ENCODE measurements at regions not wholly inside any gene's neighbourhood (a gene's known extent, or its start where the extent isn't known, plus 50 kb on each side); places are given as distances from the start of the nearest gene placed in this dataset.

DNA sequence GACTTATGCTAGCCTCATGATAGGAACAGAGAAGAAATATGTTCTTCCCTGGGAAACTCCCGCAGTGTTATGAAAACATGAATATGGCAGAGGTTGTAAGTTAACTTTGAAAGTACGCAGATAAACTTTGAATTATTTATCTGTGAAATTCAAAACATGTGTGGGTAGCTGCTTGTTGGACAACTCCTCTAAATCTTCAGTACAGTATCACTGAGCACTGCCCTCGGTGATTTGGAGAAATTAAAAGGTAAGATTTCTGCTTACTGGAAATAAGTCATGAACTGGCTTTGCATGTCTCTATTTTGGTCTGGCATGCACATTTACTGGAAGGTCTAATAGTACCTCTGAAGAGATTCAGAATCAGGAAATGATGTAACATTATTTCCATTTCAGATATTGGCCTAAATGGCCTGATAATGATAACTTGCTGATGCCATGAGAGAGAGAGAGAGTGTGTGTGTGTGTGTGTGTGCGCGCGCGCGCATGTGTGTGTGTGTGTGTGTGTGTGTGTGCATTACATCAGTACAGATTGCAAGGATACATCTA, 1441.9 kb upstream of the FLRT2 start:
- no peak overlapping the region for H3K4me3 ChIP-seq (ENCODE audit: low read depth, low read length, poor library complexity, severe bottlenecking)
- no peaks in the 10 kb centered on the region for H3K36me3 ChIP-seq (ENCODE audit: insufficient read depth, low read length)
- H3K4me2 ChIP-seq (ENCODE audit: low read length): no peak overlapping the region
- H3K9me2 ChIP-seq (ENCODE audit: low read depth, low read length): no peaks in the 10 kb centered on the region
- no peak for TF ChIP-seq EZH2 (IDR thresholded peaks at IDR 0.05; ENCODE audit: borderline replicate concordance, low read length)
- TF ChIP-seq, protein P1, sequence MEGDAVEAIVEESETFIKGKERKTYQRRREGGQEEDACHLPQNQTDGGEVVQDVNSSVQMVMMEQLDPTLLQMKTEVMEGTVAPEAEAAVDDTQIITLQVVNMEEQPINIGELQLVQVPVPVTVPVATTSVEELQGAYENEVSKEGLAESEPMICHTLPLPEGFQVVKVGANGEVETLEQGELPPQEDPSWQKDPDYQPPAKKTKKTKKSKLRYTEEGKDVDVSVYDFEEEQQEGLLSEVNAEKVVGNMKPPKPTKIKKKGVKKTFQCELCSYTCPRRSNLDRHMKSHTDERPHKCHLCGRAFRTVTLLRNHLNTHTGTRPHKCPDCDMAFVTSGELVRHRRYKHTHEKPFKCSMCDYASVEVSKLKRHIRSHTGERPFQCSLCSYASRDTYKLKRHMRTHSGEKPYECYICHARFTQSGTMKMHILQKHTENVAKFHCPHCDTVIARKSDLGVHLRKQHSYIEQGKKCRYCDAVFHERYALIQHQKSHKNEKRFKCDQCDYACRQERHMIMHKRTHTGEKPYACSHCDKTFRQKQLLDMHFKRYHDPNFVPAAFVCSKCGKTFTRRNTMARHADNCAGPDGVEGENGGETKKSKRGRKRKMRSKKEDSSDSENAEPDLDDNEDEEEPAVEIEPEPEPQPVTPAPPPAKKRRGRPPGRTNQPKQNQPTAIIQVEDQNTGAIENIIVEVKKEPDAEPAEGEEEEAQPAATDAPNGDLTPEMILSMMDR (IDR thresholded peaks at IDR 0.05; ENCODE audit: low read length): no peak
- H3K79me2 ChIP-seq (ENCODE audit: insufficient read depth, low read length): no peaks in the 10 kb centered on the region
- no peak overlapping the region for H3K9ac ChIP-seq (ENCODE audit: low read length)
- no peaks in the 10 kb centered on the region for H4K20me1 ChIP-seq (ENCODE audit: insufficient read depth, low read length)
- H3F3A ChIP-seq (ENCODE audit: insufficient read depth, low read length): no peaks in the 10 kb centered on the region
- no peaks in the 10 kb centered on the region for H3K9me3 ChIP-seq (ENCODE audit: low read length)
- no peaks in the 10 kb centered on the region for H3K4me1 ChIP-seq (ENCODE audit: insufficient read depth, low read length, severe bottlenecking)
- H3K27ac ChIP-seq (ENCODE audit: low read depth, low read length, poor library complexity, severe bottlenecking): no peak overlapping the region
- no peaks in the 10 kb centered on the region for H3K27me3 ChIP-seq (ENCODE audit: insufficient read depth, low read length)
- no peak overlapping the region for H2AFZ ChIP-seq (ENCODE audit: low read length)

DNA sequence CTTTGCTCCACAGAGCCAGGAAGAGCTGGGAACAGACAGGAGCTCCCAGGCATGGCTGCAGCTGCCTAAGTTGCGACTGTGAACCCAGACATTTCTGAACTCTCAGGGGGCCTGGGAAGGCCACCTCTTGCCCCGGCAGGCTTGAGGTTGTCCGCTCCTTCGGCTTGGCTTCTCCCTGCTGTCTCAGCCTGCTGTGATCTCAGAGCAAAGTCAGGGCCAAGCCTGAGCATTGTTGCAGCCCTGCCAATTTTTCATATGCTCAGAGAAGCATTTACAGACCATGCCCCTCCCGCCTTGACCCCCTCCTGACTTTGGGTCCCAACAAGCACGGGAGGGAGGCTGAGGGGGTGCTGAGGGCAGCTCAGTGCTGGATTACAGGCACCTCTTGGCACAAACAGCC, 1439.1 kb upstream of the FLRT2 start:
- Histone ChIP-seq H3K36me3 (ENCODE audit: insufficient read depth, low read length) (no peaks in the 10 kb centered on the region), H3K27ac (ENCODE audit: low read depth, low read length, poor library complexity, severe bottlenecking) (no peak overlapping the region), H4K20me1 (ENCODE audit: insufficient read depth, low read length) (no peaks in the 10 kb centered on the region), H3K4me2 (ENCODE audit: low read length) (no peak overlapping the region), H3K4me1 (ENCODE audit: insufficient read depth, low read length, severe bottlenecking) (no peaks in the 10 kb centered on the region), H3K9ac (ENCODE audit: low read length) (no peak overlapping the region), H3K4me3 (ENCODE audit: low read depth, low read length, poor library complexity, severe bottlenecking) (no peak overlapping the region), H3K27me3 (ENCODE audit: insufficient read depth, low read length) (no peaks in the 10 kb centered on the region), H3K79me2 (ENCODE audit: insufficient read depth, low read length) (no peaks in the 10 kb centered on the region), H3K9me2 (ENCODE audit: low read depth, low read length) (no peaks in the 10 kb centered on the region), H2AFZ (ENCODE audit: low read length) (no peak overlapping the region), H3F3A (ENCODE audit: insufficient read depth, low read length) (no peaks in the 10 kb centered on the region), H3K9me3 (ENCODE audit: low read length) (no peaks in the 10 kb centered on the region)
- TF ChIP-seq EZH2 (IDR thresholded peaks at IDR 0.05; ENCODE audit: borderline replicate concordance, low read length): no peak
- TF ChIP-seq, protein P1 (IDR thresholded peaks at IDR 0.05; ENCODE audit: low read length): no peak

DNA sequence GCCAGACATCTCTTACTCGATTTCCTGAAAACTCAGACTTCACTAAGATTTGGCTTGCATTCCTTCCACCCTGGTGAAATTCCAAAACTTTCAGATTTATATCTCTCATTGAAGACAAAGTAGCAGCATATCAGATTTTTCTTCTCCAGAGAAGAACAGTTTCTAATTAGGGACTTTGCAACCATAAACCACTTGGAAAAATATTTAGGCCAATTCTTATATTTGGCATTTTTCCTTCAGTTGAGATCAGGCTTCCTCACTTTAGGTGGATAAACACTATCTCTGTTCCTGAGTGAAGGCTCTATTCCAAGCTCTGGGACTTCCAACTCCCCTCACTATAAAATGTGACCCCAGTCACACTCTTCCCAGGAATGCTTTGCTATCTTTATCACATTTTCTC, 1434.3 kb upstream of the FLRT2 start:
- Histone ChIP-seq H3K27me3 (ENCODE audit: insufficient read depth, low read length) (no peaks in the 10 kb centered on the region), H3K9me3 (ENCODE audit: low read length) (no peaks in the 10 kb centered on the region), H4K20me1 (ENCODE audit: insufficient read depth, low read length) (no peaks in the 10 kb centered on the region), H3K4me2 (ENCODE audit: low read length) (no peak overlapping the region), H3K36me3 (ENCODE audit: insufficient read depth, low read length) (no peaks in the 10 kb centered on the region), H3K27ac (ENCODE audit: low read depth, low read length, poor library complexity, severe bottlenecking) (no peak overlapping the region), H3K4me1 (ENCODE audit: insufficient read depth, low read length, severe bottlenecking) (no peaks in the 10 kb centered on the region), H3K9me2 (ENCODE audit: low read depth, low read length) (no peaks in the 10 kb centered on the region), H3F3A (ENCODE audit: insufficient read depth, low read length) (no peaks in the 10 kb centered on the region), H3K79me2 (ENCODE audit: insufficient read depth, low read length) (no peaks in the 10 kb centered on the region), H3K4me3 (ENCODE audit: low read depth, low read length, poor library complexity, severe bottlenecking) (no peak overlapping the region), H3K9ac (ENCODE audit: low read length) (no peak overlapping the region), H2AFZ (ENCODE audit: low read length) (no peak overlapping the region)
- TF ChIP-seq EZH2 (IDR thresholded peaks at IDR 0.05; ENCODE audit: borderline replicate concordance, low read length): no peak
- TF ChIP-seq, protein P1 (IDR thresholded peaks at IDR 0.05; ENCODE audit: low read length): no peak
